IMR-90 (cell line): ENCODE measurements at regions not wholly inside any gene's neighbourhood (a gene's known extent, or its start where the extent isn't known, plus 50 kb on each side); places are given as distances from the start of the nearest gene placed in this dataset.

ENCODE experiments used
- BHLHE40 ChIP-seq: fragments of 150-350 bp; IDR thresholded peaks from 2 replicates; pipeline ENCODE4 v1.6.1; 2016; ENCODE audit warnings: mild to moderate bottlenecking, low read depth, low read length
- CEBPB ChIP-seq: IDR thresholded peaks from 2 replicates; pipeline ENCODE4 v1.6.1; 2012; ENCODE audit warnings: low read depth, low read length, improper control_type of control experiment
- CHD1 ChIP-seq: IDR thresholded peaks from 2 replicates; pipeline ENCODE4 v1.6.1; 2012; ENCODE audit warnings: low read depth, low read length, improper control_type of control experiment
- CTCF ChIP-seq: conservative IDR thresholded peaks from 2 replicates; pipeline ENCODE4 v1.5.1; 2012; ENCODE audit warnings: mild to moderate bottlenecking, low read depth, low read length, improper control_type of control experiment
- FOS ChIP-seq: fragments of 150-350 bp; IDR thresholded peaks from 2 replicates; pipeline ENCODE4 v1.6.1; 2016; ENCODE audit warnings: low read depth, low read length
- MAFK ChIP-seq: IDR thresholded peaks from 2 replicates; pipeline ENCODE4 v1.6.1; 2012; ENCODE audit warnings: low read depth, low read length, improper control_type of control experiment
- POLR2A ChIP-seq: IDR thresholded peaks from 2 replicates; pipeline ENCODE4 v1.6.1; 2012; ENCODE audit warnings: mild to moderate bottlenecking, low read depth, low read length
- RAD21 ChIP-seq: IDR thresholded peaks from 2 replicates; pipeline ENCODE4 v1.6.1; 2012; ENCODE audit warnings: low read length, improper control_type of control experiment
- RCOR1 ChIP-seq: IDR thresholded peaks from 2 replicates; pipeline ENCODE4 v1.6.1; 2012; ENCODE audit warnings: mild to moderate bottlenecking, low read length, improper control_type of control experiment; ENCODE audit not compliant: insufficient replicate concordance
- RFX5 ChIP-seq: IDR thresholded peaks from 2 replicates; pipeline ENCODE4 v1.8.0; 2012; ENCODE audit warnings: low read depth, mild to moderate bottlenecking, low read length, moderate library complexity
- SMC3 ChIP-seq: fragments of 150-350 bp; IDR thresholded peaks from 2 replicates; pipeline ENCODE4 v1.6.1; 2016; ENCODE audit warnings: low read depth, mild to moderate bottlenecking, antibody characterized with exemption, low read length, moderate library complexity
- USF2 ChIP-seq: fragments of 150-350 bp; IDR thresholded peaks from 2 replicates; pipeline ENCODE4 v1.6.1; 2017; ENCODE audit warnings: mild to moderate bottlenecking, antibody characterized with exemption, low read length, low read depth
- TF ChIP-seq, protein P1 (sequence below): fragments of 150-350 bp; IDR thresholded peaks from 2 replicates; pipeline ENCODE4 v1.6.1; 2016; ENCODE audit warnings: low read depth, mild to moderate bottlenecking, low read length, moderate library complexity, borderline replicate concordance

GRCh38 chr2:26530696-26531095, 52.8 kb upstream of the OTOF start:
- TF ChIP-seq CTCF (no peak), POLR2A (no peak), CEBPB (no peak), RFX5 (no peak), RCOR1 (no peak), USF2 (no peak), FOS (no peak), SMC3 (no peak), RAD21 (no peak), BHLHE40 (no peak), CHD1 (no peak), MAFK (no peak)
- TF ChIP-seq, protein P1, sequence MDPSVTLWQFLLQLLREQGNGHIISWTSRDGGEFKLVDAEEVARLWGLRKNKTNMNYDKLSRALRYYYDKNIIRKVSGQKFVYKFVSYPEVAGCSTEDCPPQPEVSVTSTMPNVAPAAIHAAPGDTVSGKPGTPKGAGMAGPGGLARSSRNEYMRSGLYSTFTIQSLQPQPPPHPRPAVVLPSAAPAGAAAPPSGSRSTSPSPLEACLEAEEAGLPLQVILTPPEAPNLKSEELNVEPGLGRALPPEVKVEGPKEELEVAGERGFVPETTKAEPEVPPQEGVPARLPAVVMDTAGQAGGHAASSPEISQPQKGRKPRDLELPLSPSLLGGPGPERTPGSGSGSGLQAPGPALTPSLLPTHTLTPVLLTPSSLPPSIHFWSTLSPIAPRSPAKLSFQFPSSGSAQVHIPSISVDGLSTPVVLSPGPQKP, result no peak
